GM13976 (cell line): ENCODE measurements at regions not wholly inside any gene's neighbourhood (a gene's known extent, or its start where the extent isn't known, plus 50 kb on each side); places are given as distances from the start of the nearest gene placed in this dataset.

ENCODE experiments used
- DNase-seq: peaks from one replicate; pipeline ENCODE4 v3.0.0; 2012; ENCODE audit warnings: low spot score
- in situ Hi-C: fragments of 300-500 bp; cut with MboI; formaldehyde crosslinking; loops from one replicate; pipeline ENCODE4 v1.12.0; 2022; ENCODE audit warnings: low sequenced_read_pairs, mixed read lengths, inconsistent platforms; ENCODE audit not compliant: unreplicated experiment
- TF ChIP-seq, protein P1 (sequence below): IDR thresholded peaks from 2 replicates; pipeline ENCODE4 v1.5.1; 2012; ENCODE audit warnings: borderline replicate concordance, mild to moderate bottlenecking; ENCODE audit not compliant: insufficient read depth; ENCODE audit errors: extremely low read depth, missing control alignments, control extremely low read depth

DNA sequence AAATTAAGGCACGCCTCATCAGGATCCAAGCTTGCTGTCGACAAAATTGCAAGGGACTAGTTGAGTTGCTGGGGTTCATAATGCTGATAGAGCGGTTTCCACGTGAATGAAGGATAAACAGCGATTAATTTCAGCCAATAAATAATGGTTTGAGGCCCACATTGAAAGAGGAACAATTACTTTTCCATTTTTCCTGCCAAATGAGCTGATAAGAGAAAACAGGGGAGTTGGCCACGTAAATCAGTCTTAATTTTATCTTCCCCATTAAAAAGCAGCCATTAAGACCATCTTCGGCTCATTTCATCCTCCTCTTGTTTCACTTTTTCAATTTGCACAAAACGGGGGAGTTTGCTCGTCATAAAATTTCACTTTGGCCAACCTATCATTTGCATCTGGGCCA is 235.5 kb upstream of the RRP15 start:
- in situ Hi-C loops, result no loop called here
- TF ChIP-seq, protein P1, sequence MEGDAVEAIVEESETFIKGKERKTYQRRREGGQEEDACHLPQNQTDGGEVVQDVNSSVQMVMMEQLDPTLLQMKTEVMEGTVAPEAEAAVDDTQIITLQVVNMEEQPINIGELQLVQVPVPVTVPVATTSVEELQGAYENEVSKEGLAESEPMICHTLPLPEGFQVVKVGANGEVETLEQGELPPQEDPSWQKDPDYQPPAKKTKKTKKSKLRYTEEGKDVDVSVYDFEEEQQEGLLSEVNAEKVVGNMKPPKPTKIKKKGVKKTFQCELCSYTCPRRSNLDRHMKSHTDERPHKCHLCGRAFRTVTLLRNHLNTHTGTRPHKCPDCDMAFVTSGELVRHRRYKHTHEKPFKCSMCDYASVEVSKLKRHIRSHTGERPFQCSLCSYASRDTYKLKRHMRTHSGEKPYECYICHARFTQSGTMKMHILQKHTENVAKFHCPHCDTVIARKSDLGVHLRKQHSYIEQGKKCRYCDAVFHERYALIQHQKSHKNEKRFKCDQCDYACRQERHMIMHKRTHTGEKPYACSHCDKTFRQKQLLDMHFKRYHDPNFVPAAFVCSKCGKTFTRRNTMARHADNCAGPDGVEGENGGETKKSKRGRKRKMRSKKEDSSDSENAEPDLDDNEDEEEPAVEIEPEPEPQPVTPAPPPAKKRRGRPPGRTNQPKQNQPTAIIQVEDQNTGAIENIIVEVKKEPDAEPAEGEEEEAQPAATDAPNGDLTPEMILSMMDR, result no peak
- DNase-seq, result no peak

DNA sequence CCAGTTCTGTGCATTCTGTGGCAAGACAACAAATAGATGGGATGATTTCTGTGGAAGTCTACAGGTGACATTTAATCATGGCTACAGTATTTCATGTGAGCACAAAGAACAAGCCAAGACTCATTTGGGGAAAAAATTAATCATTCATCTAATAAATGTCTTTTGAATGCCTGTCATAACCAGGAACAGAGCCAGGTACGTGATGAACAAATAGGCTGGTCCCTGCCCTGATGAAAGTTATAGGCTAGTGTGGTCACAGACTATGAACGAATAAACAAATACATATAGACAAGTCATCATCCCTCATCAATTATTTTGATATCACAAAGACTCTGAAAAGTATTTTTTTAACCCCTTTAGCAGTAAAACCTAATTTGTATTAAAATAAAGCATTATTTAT is 226.4 kb upstream of the RRP15 start:
- TF ChIP-seq, protein P1, result no peak
- in situ Hi-C loops, result no loop called here
- no peak for DNase-seq

DNA sequence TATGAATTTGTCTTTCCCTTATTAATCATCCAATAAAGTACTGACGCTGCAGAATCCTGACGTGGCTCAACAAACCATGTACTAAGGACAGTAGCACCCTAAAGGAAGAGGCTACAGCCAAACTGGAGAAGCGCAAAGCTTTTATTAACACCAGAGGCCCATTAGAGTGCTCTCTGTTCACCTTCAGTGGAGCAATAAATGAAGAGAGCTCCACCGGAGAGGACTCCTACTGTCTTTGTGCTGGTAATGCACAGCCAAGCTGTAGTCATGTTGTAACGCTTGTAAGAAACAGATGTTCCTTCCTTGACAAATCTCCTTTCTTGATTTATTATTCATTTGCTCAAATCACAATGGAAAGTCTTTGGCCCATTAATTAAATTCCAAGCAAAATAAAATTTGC is 220.7 kb upstream of the RRP15 start:
- TF ChIP-seq, protein P1, result no peak
- in situ Hi-C loops, result no loop called here
- DNase-seq, result no peak

GRCh38 chr1:218066332-218066731 is 218.8 kb upstream of the RRP15 start:
- in situ Hi-C loops, result no loop called here
- TF ChIP-seq, protein P1, result no peak
- DNase-seq, result no peak

DNA sequence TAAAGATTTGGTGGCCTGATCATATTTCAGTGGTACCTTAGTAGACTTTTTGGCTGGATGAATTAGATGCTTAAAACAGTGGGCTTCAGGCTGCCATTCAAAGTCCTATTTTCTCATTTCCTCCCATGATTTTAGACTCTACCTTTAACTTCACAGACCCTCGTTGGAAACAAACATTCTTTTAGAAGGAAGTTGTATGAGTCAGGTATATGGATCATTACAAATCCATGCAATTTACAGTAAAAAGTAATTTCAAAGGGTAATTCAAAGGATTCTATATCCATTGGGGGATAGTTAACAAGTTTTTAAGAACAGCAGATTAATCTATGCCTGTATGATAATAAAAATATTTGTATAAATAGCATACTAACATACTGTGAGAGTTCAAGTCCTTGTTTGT is 216.9 kb upstream of the RRP15 start:
- in situ Hi-C loops, result no loop called here
- TF ChIP-seq, protein P1, result no peak
- DNase-seq, result no peak

DNA sequence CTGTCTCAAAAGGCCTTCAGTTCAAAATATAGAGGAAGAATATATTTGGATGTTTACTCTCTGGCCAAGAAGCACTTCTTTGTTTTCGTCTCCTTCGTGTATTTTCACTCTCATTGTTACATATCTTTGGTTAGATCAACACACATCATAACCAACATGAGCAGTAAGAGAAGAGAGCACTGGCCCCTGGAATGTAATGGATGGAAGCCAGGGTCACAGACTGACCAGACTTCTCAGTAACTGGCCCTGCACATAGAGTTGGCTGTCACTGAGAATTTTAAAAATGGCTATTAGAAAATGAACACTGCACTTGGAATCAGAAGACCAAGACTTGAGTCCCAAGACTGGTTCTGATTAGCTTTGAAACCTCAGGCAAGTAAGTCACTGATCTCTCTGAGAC is 215.9 kb upstream of the RRP15 start:
- TF ChIP-seq, protein P1, result no peak
- DNase-seq, result no peak
- in situ Hi-C loops, result no loop called here

DNA sequence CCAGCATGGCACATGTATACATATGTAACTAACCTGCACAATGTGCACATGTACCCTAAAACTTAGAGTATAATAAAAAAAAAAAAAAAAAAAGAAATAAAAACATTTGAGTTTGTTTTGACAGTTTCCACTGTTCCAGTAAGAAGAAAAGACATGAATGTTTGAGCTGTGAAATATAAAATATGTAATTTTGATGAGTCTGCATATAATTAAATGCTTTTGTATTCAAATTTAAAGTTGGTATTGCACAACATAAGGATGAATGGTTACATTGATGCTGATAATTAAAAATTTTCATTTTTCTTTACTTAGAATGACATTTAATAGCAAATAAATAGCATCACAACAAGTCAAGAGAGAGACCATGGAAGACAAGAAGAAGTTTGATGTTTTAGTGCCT is 212.0 kb upstream of the RRP15 start:
- DNase-seq, result no peak
- in situ Hi-C loops, result no loop called here

More for the DNA sequence above, 212.0 kb upstream of the RRP15 start:
- TF ChIP-seq, protein P1, result no peak
